ENCODE measurements at regions not wholly inside any gene's neighbourhood (a gene's known extent, or its start where the extent isn't known, plus 50 kb on each side); places are given as distances from the start of the nearest gene placed in this dataset.

DNA sequence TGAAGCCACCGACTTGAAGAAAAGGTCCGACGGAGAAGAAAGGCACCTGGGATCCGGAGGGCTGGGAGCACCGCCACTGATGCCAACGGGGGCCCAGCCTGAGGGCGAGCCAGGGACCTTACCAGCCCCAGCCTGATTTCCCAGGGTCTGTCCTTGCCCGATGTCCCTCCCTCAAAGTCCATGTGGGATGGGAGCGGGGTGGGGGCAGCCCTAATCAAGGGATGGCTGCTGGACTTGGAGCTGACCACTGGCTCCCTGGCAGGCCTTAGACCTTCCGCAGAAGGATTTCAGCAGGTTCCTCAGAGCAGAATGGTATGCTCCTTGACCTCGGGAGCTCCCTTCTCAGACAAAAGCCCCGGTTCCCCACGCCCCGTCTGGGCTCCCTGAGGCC, 99.6 kb downstream of the ZFP36L2 start:
- H3K27me3 ChIP-seq (ENCODE audit: control insufficient read depth, insufficient read depth, low read length): no peaks in the 10 kb centered on the region
- TF ChIP-seq, protein P1, sequence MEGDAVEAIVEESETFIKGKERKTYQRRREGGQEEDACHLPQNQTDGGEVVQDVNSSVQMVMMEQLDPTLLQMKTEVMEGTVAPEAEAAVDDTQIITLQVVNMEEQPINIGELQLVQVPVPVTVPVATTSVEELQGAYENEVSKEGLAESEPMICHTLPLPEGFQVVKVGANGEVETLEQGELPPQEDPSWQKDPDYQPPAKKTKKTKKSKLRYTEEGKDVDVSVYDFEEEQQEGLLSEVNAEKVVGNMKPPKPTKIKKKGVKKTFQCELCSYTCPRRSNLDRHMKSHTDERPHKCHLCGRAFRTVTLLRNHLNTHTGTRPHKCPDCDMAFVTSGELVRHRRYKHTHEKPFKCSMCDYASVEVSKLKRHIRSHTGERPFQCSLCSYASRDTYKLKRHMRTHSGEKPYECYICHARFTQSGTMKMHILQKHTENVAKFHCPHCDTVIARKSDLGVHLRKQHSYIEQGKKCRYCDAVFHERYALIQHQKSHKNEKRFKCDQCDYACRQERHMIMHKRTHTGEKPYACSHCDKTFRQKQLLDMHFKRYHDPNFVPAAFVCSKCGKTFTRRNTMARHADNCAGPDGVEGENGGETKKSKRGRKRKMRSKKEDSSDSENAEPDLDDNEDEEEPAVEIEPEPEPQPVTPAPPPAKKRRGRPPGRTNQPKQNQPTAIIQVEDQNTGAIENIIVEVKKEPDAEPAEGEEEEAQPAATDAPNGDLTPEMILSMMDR (IDR thresholded peaks at IDR 0.05; ENCODE audit: insufficient read depth, low read length, poor library complexity, severe bottlenecking): no peak
- DNase-seq (ENCODE audit: low read depth): no peak
- H3K36me3 ChIP-seq (ENCODE audit: control insufficient read depth, insufficient read depth, low read length): no peaks in the 10 kb centered on the region
- no peak overlapping the region for H3K4me3 ChIP-seq (ENCODE audit: low read depth, low read length)

DNA sequence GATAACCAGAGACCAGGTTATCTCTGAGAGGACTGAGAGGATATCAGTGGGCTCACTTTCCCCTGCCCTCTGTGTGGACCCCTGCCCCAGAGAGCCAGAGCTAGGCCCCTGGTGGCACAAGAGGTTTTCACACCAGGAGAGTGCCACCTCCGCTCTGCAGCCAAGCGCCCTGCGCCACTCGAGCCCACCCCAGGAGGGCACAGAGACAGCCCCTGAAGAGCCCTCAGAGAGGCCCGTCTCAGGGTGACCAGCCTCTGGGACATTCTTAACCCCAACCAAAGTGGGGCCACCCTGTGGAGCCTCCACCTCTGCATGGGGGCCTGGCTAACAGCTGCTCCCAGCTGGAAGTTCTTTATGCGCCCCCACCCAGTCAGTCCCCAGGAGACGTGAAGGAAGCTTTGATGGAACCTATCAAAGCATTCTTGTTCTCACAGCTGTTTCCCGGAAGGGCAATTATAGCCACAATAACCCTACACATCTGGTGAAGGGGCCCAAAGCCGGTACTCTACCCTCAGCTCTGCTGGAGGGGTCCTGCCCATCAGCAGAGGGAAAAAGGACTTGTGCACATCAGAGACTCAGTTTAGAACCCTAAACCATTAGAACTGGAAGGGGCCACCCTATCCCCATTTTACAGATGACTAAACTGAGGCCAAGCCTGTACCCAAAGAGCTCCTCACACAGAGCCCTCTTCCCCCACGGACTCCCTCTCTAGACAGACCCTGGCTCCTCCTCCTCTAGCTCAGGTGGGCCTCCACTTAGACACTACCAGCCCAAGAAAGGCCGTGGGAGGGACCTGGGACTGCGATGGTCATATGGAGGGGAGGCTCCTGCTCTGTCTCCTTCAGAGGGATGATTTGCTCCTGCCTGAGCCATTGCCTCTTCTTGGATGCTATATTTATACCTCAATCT, 101.1 kb downstream of the ZFP36L2 start:
- no peak for DNase-seq (ENCODE audit: low read depth)
- H3K27me3 ChIP-seq (ENCODE audit: control insufficient read depth, insufficient read depth, low read length): no peaks in the 10 kb centered on the region
- no peak overlapping the region for H3K4me3 ChIP-seq (ENCODE audit: low read depth, low read length)
- TF ChIP-seq, protein P1 (IDR thresholded peaks at IDR 0.05; ENCODE audit: insufficient read depth, low read length, poor library complexity, severe bottlenecking): no peak
- H3K36me3 ChIP-seq (ENCODE audit: control insufficient read depth, insufficient read depth, low read length): no peaks in the 10 kb centered on the region

DNA sequence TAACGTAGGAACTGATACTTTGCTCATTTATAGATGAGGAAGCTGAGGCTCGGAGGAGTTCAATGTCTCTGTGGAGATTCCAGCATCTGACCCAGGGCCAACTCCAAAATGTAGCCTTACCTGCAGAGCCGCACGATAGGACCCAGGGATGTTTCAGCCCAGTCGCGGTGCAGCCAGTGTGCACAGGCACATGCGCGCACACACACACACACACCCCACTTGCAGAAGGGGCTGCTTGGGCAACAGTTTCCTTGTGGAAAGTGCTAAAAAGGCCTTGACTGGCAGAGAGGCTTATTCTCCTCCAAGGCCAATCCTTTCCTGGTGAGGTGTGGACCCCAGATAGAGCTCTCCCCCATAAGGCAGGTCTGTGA, 101.7 kb downstream of the ZFP36L2 start:
- TF ChIP-seq, protein P1 (IDR thresholded peaks at IDR 0.05; ENCODE audit: insufficient read depth, low read length, poor library complexity, severe bottlenecking): no peak
- H3K36me3 ChIP-seq (ENCODE audit: control insufficient read depth, insufficient read depth, low read length): no peaks in the 10 kb centered on the region
- H3K27me3 ChIP-seq (ENCODE audit: control insufficient read depth, insufficient read depth, low read length): no peaks in the 10 kb centered on the region
- H3K4me3 ChIP-seq (ENCODE audit: low read depth, low read length): no peak overlapping the region
- DNase-seq (ENCODE audit: low read depth): no peak

DNA sequence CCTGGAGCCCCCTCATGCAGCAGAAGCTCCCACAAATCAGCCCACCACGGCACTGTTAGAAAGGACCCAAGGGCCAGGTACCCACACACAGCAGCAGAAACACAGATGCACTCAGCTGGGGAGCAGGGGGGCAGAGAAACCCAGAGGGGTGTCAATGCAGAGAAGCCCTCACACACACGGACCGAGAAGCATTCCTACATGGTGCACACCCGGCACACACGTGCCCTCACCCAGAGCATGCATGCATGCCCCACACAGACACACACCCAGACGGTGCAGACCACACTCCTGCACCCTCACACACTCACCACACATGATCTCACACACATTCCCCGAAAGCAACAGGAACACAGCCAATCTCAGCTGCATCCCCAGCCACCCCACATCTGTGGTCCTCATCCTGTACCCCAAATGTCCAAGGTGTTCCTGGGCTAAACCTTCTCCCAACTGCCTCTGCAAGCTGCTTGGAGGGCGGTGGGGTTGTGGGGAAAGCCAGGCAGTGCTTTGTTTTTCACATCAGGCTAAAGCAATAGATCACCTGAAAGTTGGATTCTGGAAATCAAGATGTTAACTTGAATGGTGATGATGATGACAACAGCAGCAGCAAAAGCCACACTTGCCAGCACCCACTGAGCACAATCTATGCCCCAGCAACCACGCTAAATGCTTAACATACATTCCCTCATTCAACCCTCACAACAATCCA, 102.3 kb downstream of the ZFP36L2 start:
- Histone ChIP-seq H3K27me3 (ENCODE audit: control insufficient read depth, insufficient read depth, low read length) (no peaks in the 10 kb centered on the region), H3K36me3 (ENCODE audit: control insufficient read depth, insufficient read depth, low read length) (no peaks in the 10 kb centered on the region), H3K4me3 (ENCODE audit: low read depth, low read length) (no peak overlapping the region)
- TF ChIP-seq, protein P1 (IDR thresholded peaks at IDR 0.05; ENCODE audit: insufficient read depth, low read length, poor library complexity, severe bottlenecking): no peak
- no peak for DNase-seq (ENCODE audit: low read depth)

DNA sequence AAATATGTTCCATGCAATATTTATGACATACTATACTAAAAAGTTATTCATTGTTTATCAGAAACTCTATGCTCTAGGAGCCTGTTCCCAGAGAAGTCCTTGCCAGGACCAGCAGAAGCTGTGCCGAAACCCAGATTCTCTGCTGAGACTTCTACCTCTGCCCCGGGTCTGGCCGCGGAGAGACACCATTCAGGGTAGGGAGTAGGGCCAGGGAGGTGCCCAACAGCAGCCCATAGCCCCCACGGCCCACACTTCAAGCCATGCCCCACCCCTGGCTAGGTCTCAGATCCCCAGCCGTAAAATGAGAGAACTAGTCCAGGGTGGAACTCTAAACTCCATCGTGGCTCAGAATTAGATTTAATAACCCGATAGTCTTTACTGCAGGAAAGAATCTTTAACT, 102.9 kb downstream of the ZFP36L2 start:
- no peaks in the 10 kb centered on the region for H3K36me3 ChIP-seq (ENCODE audit: control insufficient read depth, insufficient read depth, low read length)
- no peaks in the 10 kb centered on the region for H3K27me3 ChIP-seq (ENCODE audit: control insufficient read depth, insufficient read depth, low read length)
- H3K4me3 ChIP-seq (ENCODE audit: low read depth, low read length): no peak overlapping the region
- no peak for DNase-seq (ENCODE audit: low read depth)
- TF ChIP-seq, protein P1 (IDR thresholded peaks at IDR 0.05; ENCODE audit: insufficient read depth, low read length, poor library complexity, severe bottlenecking): no peak
